Epidermal melanocyte (primary cell): ENCODE measurements at regions not wholly inside any gene's neighbourhood (a gene's known extent, or its start where the extent isn't known, plus 50 kb on each side); places are given as distances from the start of the nearest gene placed in this dataset.
"Not testable (repeated sequence)": the region's sequence is repeated elsewhere in the genome, so short reads cannot be mapped to it uniquely, and the experiment has no call there.

Experiments
- DNase-seq: peaks from one replicate; pipeline ENCODE4 v3.0.0; 2011; ENCODE audit warnings: low spot score; ENCODE audit not compliant: insufficient read length

GRCh38 chr21:28025111-28025510, 967.6 kb downstream of the LTN1 start:
- DNase-seq = no peak

- no peak for DNase-seq
Observed at GRCh38 chr21:28018741-28019669, 973.7 kb downstream of the LTN1 start.

- no peak for DNase-seq
Observed at GRCh38 chr21:28018213-28018612, 974.5 kb downstream of the LTN1 start.

- no peak for DNase-seq
Observed at GRCh38 chr21:28016571-28016970, 976.1 kb downstream of the LTN1 start.

GRCh38 chr21:28013123-28013522, 979.6 kb downstream of the LTN1 start:
- not testable (repeated sequence) for DNase-seq

GRCh38 chr21:28011970-28012369, 980.7 kb downstream of the LTN1 start:
- not testable (repeated sequence) for DNase-seq

GRCh38 chr21:28008245-28008644, 984.4 kb downstream of the LTN1 start:
- DNase-seq = not testable (repeated sequence)

- not testable (repeated sequence) for DNase-seq
Observed at GRCh38 chr21:28003627-28004026, 989.0 kb downstream of the LTN1 start.

GRCh38 chr21:27996906-27997305, 995.8 kb downstream of the LTN1 start:
- DNase-seq = not testable (repeated sequence)

- DNase-seq = not testable (repeated sequence)
Observed at GRCh38 chr21:27984663-27985325, 1007.9 kb downstream of the LTN1 start.

GRCh38 chr21:27979446-27979845, 1012.6 kb upstream of the ADAMTS5 start:
- DNase-seq = not testable (repeated sequence)

- DNase-seq = no peak
Observed at GRCh38 chr21:27975514-27975913, 1008.6 kb upstream of the ADAMTS5 start.

- DNase-seq = not testable (repeated sequence)
Observed at GRCh38 chr21:27974152-27974551, 1007.3 kb upstream of the ADAMTS5 start.

GRCh38 chr21:27968240-27968639, 1001.4 kb upstream of the ADAMTS5 start:
- DNase-seq = not testable (repeated sequence)

GRCh38 chr21:27954543-27955165, 987.8 kb upstream of the ADAMTS5 start:
- no peak for DNase-seq

- DNase-seq = no peak
Observed at GRCh38 chr21:27953340-27954045, 986.6 kb upstream of the ADAMTS5 start.

- DNase-seq = not testable (repeated sequence)
Observed at GRCh38 chr21:27949093-27949492, 982.2 kb upstream of the ADAMTS5 start.

- not testable (repeated sequence) for DNase-seq
Observed at GRCh38 chr21:27930108-27930767, 963.4 kb upstream of the ADAMTS5 start.

GRCh38 chr21:27929179-27929578, 962.3 kb upstream of the ADAMTS5 start:
- DNase-seq = not testable (repeated sequence)

GRCh38 chr21:27928534-27929115, 961.7 kb upstream of the ADAMTS5 start:
- DNase-seq = peak; percentile 17
